MM.1S (cell line): ENCODE measurements at regions not wholly inside any gene's neighbourhood (a gene's known extent, or its start where the extent isn't known, plus 50 kb on each side); places are given as distances from the start of the nearest gene placed in this dataset.

Experiments used
- DNase-seq: peaks from one replicate; pipeline ENCODE4 v3.0.0-alpha.2; 2015
- H2AFZ ChIP-seq: fragments of 300-600 bp; sonication (generic); 2 replicates; pipeline ENCODE4 v1.6.0; 2016; ENCODE audit warnings: antibody characterized with exemption, low read length
- H3F3A ChIP-seq: fragments of 300-600 bp; sonication (generic); 2 replicates; pipeline ENCODE4 v1.6.1; 2016; ENCODE audit warnings: mild to moderate bottlenecking, antibody characterized with exemption, low read length, moderate library complexity, mixed read lengths; ENCODE audit not compliant: insufficient read depth
- H3K27ac ChIP-seq: fragments of 300-600 bp; sonication (generic); 2 replicates; pipeline ENCODE4 v1.5.1; 2016; ENCODE audit warnings: mild to moderate bottlenecking, low read length
- H3K27me3 ChIP-seq: fragments of 300-600 bp; sonication (generic); replicated peaks from 2 replicates; pipeline ENCODE4 v1.6.0; 2016; ENCODE audit warnings: low read length; ENCODE audit not compliant: insufficient read depth
- H3K36me3 ChIP-seq: fragments of 300-600 bp; sonication (generic); replicated peaks from 2 replicates; pipeline ENCODE4 v1.6.1; 2016; ENCODE audit warnings: mild to moderate bottlenecking, low read length, mixed read lengths; ENCODE audit not compliant: insufficient read depth
- H3K4me1 ChIP-seq: fragments of 300-600 bp; sonication (generic); 2 replicates; pipeline ENCODE4 v1.6.1; 2016; ENCODE audit warnings: low read length, mixed read lengths
- H3K4me2 ChIP-seq: fragments of 300-600 bp; sonication (generic); 2 replicates; pipeline ENCODE4 v1.6.0; 2016; ENCODE audit warnings: low read depth, low read length
- H3K4me3 ChIP-seq: fragments of 300-600 bp; sonication (generic); 2 replicates; pipeline ENCODE4 v1.5.1; 2016; ENCODE audit warnings: low read length, mixed read lengths
- H3K79me2 ChIP-seq: fragments of 300-600 bp; sonication (generic); 2 replicates; pipeline ENCODE4 v1.6.1; 2016; ENCODE audit warnings: mixed run types, low read length, mixed read lengths
- H3K9ac ChIP-seq: fragments of 300-600 bp; sonication (generic); 2 replicates; pipeline ENCODE4 v1.6.1; 2016; ENCODE audit warnings: low read length, mixed read lengths
- H3K9me2 ChIP-seq: fragments of 300-600 bp; sonication (generic); replicated peaks from 2 replicates; pipeline ENCODE4 v1.6.1; 2016; ENCODE audit warnings: mild to moderate bottlenecking, low read length, mixed read lengths; ENCODE audit not compliant: insufficient read depth
- H3K9me3 ChIP-seq: fragments of 300-600 bp; sonication (generic); replicated peaks from 2 replicates; pipeline ENCODE4 v1.6.1; 2016; ENCODE audit warnings: mild to moderate bottlenecking, low read length, mixed read lengths; ENCODE audit not compliant: insufficient read depth
- H4K20me1 ChIP-seq: fragments of 300-600 bp; sonication (generic); 2 replicates; pipeline ENCODE4 v1.6.1; 2016; ENCODE audit warnings: mild to moderate bottlenecking, low read length, moderate library complexity, mixed read lengths; ENCODE audit not compliant: insufficient read depth
- EZH2 ChIP-seq: fragments of 300-600 bp; sonication (generic); optimal IDR thresholded peaks from 2 replicates; pipeline ENCODE3; 2017; ENCODE audit warnings: low read depth, mild to moderate bottlenecking, antibody characterized with exemption, low read length, mixed read lengths
- EZH2phosphoT487 ChIP-seq: fragments of 300-600 bp; sonication (generic); IDR thresholded peaks from 2 replicates; pipeline ENCODE4 v1.6.1; 2018; ENCODE audit warnings: antibody characterized with exemption, low read length
- TF ChIP-seq, protein P1 (sequence below): fragments of 300-600 bp; sonication (generic); IDR thresholded peaks from 2 replicates; pipeline ENCODE4 v1.5.1; 2016; ENCODE audit warnings: antibody characterized with exemption, low read length, mixed read lengths

- H3K9me3 ChIP-seq, result no peaks in the 10 kb centered on the region
- no peaks in the 10 kb centered on the region for H4K20me1 ChIP-seq
- H3K4me1 ChIP-seq, result no peaks in the 10 kb centered on the region
- H3K27me3 ChIP-seq, result no peaks in the 10 kb centered on the region
- TF ChIP-seq EZH2phosphoT487 (no peak), EZH2 (no peak)
- TF ChIP-seq, protein P1, sequence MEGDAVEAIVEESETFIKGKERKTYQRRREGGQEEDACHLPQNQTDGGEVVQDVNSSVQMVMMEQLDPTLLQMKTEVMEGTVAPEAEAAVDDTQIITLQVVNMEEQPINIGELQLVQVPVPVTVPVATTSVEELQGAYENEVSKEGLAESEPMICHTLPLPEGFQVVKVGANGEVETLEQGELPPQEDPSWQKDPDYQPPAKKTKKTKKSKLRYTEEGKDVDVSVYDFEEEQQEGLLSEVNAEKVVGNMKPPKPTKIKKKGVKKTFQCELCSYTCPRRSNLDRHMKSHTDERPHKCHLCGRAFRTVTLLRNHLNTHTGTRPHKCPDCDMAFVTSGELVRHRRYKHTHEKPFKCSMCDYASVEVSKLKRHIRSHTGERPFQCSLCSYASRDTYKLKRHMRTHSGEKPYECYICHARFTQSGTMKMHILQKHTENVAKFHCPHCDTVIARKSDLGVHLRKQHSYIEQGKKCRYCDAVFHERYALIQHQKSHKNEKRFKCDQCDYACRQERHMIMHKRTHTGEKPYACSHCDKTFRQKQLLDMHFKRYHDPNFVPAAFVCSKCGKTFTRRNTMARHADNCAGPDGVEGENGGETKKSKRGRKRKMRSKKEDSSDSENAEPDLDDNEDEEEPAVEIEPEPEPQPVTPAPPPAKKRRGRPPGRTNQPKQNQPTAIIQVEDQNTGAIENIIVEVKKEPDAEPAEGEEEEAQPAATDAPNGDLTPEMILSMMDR, result no peak
- no peak for DNase-seq
- H3K4me3 ChIP-seq, result no peak overlapping the region
- no peak overlapping the region for H3K4me2 ChIP-seq
- H3K27ac ChIP-seq, result no peak overlapping the region
- no peaks in the 10 kb centered on the region for H3K79me2 ChIP-seq
- no peaks in the 10 kb centered on the region for H3F3A ChIP-seq
- no peaks in the 10 kb centered on the region for H3K9me2 ChIP-seq
- no peak overlapping the region for H3K9ac ChIP-seq
- no peaks in the 10 kb centered on the region for H3K36me3 ChIP-seq
- no peak overlapping the region for H2AFZ ChIP-seq
These were observed 833.1 kb upstream of the NXPH2 start for GRCh38 chr2:139613264-139613663.

GRCh38 chr2:139610512-139610911, 830.3 kb upstream of the NXPH2 start:
- Histone ChIP-seq H2AFZ (no peak overlapping the region), H3K27ac (no peak overlapping the region), H3K9me2 (no peaks in the 10 kb centered on the region), H4K20me1 (no peaks in the 10 kb centered on the region), H3K4me3 (no peak overlapping the region), H3K4me2 (no peak overlapping the region), H3K9me3 (no peaks in the 10 kb centered on the region), H3K9ac (no peak overlapping the region), H3F3A (no peaks in the 10 kb centered on the region), H3K79me2 (no peaks in the 10 kb centered on the region), H3K36me3 (no peaks in the 10 kb centered on the region), H3K4me1 (no peaks in the 10 kb centered on the region), H3K27me3 (no peaks in the 10 kb centered on the region)
- DNase-seq, result no peak
- TF ChIP-seq EZH2 (no peak), EZH2phosphoT487 (no peak)
- TF ChIP-seq, protein P1, result no peak

- TF ChIP-seq, protein P1, result no peak
- TF ChIP-seq EZH2 (no peak), EZH2phosphoT487 (no peak)
- H3K4me2 ChIP-seq, result no peak overlapping the region
- H3K9me3 ChIP-seq, result no peaks in the 10 kb centered on the region
These were observed 828.9 kb upstream of the NXPH2 start for GRCh38 chr2:139609109-139609508.

More at GRCh38 chr2:139609109-139609508, 828.9 kb upstream of the NXPH2 start:
- no peak for DNase-seq
- Histone ChIP-seq H3K9ac (no peak overlapping the region), H3K36me3 (no peaks in the 10 kb centered on the region), H3K9me2 (no peaks in the 10 kb centered on the region), H3K79me2 (no peaks in the 10 kb centered on the region), H2AFZ (no peak overlapping the region), H3F3A (no peaks in the 10 kb centered on the region), H4K20me1 (no peaks in the 10 kb centered on the region), H3K27me3 (no peaks in the 10 kb centered on the region), H3K4me3 (no peak overlapping the region), H3K4me1 (no peaks in the 10 kb centered on the region), H3K27ac (no peak overlapping the region)
